ENCODE measurements at regions not wholly inside any gene's neighbourhood (a gene's known extent, or its start where the extent isn't known, plus 50 kb on each side); places are given as distances from the start of the nearest gene placed in this dataset.

DNA sequence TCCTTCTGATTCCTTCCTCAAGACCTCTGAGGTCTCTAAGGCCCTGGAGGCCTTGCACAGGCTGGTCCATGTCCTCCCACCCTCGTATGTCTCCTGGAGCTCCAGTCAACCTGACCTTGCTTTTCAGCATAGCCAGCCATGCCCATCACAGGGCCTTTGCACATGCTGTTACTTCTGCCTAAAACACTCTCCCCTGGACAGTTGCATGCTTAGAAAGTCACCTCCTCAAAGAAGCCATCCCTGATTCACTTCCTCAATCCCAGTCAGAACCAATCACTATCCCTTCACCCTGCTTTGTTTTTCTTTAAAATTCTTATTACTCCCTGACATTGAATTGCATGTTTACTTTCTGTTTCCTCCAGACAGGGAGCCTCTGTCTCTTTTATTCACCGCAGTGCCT lies 322.1 kb upstream of the CCL2 start (continued):
- TF ChIP-seq, protein P1, sequence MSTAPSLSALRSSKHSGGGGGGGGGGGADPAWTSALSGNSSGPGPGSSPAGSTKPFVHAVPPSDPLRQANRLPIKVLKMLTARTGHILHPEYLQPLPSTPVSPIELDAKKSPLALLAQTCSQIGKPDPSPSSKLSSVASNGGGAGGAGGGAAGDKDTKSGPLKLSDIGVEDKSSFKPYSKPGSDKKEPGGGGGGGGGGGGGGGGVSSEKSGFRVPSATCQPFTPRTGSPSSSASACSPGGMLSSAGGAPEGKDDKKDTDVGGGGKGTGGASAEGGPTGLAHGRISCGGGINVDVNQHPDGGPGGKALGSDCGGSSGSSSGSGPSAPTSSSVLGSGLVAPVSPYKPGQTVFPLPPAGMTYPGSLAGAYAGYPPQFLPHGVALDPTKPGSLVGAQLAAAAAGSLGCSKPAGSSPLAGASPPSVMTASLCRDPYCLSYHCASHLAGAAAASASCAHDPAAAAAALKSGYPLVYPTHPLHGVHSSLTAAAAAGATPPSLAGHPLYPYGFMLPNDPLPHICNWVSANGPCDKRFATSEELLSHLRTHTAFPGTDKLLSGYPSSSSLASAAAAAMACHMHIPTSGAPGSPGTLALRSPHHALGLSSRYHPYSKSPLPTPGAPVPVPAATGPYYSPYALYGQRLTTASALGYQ (CRISPR knock-in tag; IDR thresholded peaks at IDR 0.05) = no peak
- TF ChIP-seq, protein P2, sequence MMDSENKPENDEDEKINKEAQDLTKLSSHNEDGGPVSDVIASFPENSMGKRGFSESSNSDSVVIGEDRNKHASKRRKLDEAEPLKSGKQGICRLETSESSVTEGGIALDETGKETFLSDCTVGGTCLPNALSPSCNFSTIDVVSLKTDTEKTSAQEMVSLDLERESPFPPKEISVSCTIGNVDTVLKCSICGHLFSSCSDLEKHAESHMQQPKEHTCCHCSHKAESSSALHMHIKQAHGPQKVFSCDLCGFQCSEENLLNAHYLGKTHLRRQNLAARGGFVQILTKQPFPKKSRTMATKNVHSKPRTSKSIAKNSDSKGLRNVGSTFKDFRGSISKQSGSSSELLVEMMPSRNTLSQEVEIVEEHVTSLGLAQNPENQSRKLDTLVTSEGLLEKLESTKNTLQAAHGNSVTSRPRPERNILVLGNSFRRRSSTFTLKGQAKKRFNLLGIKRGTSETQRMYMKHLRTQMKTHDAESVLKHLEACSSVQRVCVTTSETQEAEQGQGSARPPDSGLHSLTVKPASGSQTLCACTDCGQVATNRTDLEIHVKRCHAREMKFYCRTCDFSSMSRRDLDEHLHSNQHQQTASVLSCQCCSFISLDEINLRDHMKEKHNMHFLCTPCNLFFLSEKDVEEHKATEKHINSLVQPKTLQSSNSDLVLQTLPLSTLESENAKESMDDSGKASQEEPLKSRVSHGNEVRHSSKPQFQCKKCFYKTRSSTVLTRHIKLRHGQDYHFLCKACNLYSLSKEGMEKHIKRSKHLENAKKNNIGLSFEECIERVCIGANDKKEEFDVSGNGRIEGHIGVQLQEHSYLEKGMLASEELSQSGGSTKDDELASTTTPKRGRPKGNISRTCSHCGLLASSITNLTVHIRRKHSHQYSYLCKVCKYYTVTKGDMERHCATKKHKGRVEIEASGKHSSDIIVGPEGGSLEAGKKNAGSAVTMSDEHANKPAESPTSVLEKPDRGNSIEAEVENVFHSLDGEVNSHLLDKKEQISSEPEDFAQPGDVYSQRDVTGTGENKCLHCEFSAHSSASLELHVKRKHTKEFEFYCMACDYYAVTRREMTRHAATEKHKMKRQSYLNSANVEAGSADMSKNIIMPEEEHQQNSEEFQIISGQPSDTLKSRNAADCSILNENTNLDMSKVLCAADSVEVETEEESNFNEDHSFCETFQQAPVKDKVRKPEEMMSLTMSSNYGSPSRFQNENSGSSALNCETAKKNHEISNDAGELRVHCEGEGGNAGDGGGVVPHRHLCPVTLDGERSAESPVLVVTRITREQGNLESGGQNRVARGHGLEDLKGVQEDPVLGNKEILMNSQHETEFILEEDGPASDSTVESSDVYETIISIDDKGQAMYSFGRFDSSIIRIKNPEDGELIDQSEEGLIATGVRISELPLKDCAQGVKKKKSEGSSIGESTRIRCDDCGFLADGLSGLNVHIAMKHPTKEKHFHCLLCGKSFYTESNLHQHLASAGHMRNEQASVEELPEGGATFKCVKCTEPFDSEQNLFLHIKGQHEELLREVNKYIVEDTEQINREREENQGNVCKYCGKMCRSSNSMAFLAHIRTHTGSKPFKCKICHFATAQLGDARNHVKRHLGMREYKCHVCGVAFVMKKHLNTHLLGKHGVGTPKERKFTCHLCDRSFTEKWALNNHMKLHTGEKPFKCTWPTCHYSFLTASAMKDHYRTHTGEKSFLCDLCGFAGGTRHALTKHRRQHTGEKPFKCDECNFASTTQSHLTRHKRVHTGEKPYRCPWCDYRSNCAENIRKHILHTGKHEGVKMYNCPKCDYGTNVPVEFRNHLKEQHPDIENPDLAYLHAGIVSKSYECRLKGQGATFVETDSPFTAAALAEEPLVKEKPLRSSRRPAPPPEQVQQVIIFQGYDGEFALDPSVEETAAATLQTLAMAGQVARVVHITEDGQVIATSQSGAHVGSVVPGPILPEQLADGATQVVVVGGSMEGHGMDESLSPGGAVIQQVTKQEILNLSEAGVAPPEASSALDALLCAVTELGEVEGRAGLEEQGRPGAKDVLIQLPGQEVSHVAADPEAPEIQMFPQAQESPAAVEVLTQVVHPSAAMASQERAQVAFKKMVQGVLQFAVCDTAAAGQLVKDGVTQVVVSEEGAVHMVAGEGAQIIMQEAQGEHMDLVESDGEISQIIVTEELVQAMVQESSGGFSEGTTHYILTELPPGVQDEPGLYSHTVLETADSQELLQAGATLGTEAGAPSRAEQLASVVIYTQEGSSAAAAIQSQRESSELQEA (CRISPR knock-in tag; IDR thresholded peaks at IDR 0.05; ENCODE audit: not compliant biosample characterization) = no peak
- TF ChIP-seq WIZ (CRISPR knock-in tag; IDR thresholded peaks at IDR 0.05) = no peak
- no peak for TF ChIP-seq ZBTB44 (CRISPR knock-in tag; IDR thresholded peaks at IDR 0.05)
- TF ChIP-seq, protein P3, sequence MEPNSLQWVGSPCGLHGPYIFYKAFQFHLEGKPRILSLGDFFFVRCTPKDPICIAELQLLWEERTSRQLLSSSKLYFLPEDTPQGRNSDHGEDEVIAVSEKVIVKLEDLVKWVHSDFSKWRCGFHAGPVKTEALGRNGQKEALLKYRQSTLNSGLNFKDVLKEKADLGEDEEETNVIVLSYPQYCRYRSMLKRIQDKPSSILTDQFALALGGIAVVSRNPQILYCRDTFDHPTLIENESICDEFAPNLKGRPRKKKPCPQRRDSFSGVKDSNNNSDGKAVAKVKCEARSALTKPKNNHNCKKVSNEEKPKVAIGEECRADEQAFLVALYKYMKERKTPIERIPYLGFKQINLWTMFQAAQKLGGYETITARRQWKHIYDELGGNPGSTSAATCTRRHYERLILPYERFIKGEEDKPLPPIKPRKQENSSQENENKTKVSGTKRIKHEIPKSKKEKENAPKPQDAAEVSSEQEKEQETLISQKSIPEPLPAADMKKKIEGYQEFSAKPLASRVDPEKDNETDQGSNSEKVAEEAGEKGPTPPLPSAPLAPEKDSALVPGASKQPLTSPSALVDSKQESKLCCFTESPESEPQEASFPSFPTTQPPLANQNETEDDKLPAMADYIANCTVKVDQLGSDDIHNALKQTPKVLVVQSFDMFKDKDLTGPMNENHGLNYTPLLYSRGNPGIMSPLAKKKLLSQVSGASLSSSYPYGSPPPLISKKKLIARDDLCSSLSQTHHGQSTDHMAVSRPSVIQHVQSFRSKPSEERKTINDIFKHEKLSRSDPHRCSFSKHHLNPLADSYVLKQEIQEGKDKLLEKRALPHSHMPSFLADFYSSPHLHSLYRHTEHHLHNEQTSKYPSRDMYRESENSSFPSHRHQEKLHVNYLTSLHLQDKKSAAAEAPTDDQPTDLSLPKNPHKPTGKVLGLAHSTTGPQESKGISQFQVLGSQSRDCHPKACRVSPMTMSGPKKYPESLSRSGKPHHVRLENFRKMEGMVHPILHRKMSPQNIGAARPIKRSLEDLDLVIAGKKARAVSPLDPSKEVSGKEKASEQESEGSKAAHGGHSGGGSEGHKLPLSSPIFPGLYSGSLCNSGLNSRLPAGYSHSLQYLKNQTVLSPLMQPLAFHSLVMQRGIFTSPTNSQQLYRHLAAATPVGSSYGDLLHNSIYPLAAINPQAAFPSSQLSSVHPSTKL (CRISPR knock-in tag; IDR thresholded peaks at IDR 0.05) = no peak
- TF ChIP-seq ZNF234 (CRISPR knock-in tag; conservative IDR thresholded peaks at IDR 0.05) = no peak
- no peak for TF ChIP-seq ZKSCAN8 (CRISPR knock-in tag; IDR thresholded peaks at IDR 0.05; ENCODE audit: borderline replicate concordance)
- no peak for TF ChIP-seq TBX2 (CRISPR knock-in tag; IDR thresholded peaks at IDR 0.05; ENCODE audit: borderline replicate concordance)
- TF ChIP-seq ZBTB10 (CRISPR knock-in tag; IDR thresholded peaks at IDR 0.05; ENCODE audit: borderline replicate concordance) = no peak

Data from HepG2 (cell line).